ENCODE measurements at regions not wholly inside any gene's neighbourhood (a gene's known extent, or its start where the extent isn't known, plus 50 kb on each side); places are given as distances from the start of the nearest gene placed in this dataset.

- no peak for DNase-seq (ENCODE audit: low spot score)
Observed at GRCh38 chr5:109945097-109945678, 255.5 kb downstream of the MAN2A1 start.

GRCh38 chr5:109945723-109946480, 256.2 kb downstream of the MAN2A1 start:
- no peak for DNase-seq (ENCODE audit: low spot score)

- no peak for DNase-seq (ENCODE audit: low spot score)
Observed at GRCh38 chr5:109946610-109947009, 256.9 kb downstream of the MAN2A1 start.

DNA sequence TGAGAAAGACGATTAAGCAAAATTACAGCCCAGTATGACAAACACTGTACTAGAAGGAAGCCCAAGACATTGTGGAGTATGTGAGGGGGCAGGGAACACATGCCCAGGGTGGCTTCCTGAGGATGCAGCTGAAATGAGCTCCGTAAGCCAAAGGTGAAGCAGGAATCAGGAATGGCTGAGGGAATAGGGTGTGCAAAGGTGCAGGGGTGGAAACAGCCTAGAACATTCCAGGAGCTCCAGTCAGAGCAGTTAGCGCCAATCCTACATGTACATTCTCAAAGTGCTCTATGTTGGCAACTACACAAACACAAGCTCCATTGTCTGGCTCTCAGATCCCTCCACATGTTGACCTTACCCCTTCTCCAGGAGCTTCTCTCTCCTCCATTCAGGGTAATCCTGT, 257.9 kb downstream of the MAN2A1 start:
- no peak for DNase-seq (ENCODE audit: low spot score)

DNA sequence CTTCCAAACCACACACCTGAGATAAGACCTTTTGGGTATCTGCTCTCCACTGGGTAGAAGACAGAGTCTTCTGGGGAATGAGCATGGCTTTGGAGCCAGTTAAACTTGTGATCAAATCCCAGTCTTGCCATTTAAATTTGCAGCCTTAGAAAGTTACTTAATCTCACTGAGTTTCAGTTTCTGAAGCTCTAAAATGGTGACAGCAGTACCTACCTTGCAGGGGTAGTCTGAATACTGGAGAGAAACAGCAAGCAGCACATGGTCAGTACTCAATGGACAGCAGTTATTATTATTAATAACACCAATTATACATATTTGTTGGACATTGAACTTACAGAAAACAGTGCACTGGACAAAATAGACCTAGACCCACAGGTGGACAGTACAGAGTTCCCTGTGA, 260.9 kb downstream of the MAN2A1 start:
- DNase-seq (ENCODE audit: low spot score) = no peak

DNA sequence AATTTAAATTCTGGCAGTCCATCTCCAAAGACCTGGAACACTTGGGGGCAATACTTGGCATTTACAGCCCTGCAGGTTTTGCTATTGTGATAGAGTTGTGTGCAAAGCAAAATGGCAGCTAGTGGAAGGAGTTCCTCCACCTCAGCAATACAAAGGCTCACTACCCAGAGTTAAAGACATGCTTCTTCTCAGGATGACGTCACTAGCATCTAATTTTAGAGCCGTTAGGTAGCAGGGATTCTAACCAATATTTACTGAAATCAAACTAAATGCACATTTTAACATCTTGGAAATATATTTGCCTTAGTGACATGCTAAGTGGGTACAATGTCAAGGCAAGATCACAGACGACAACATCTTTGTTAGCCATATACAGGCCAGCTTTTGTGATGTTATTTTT, 261.6 kb downstream of the MAN2A1 start:
- DNase-seq (ENCODE audit: low spot score) = no peak

- DNase-seq (ENCODE audit: low spot score) = no peak
Observed at GRCh38 chr5:109951758-109952157, 262.0 kb downstream of the MAN2A1 start.

DNA sequence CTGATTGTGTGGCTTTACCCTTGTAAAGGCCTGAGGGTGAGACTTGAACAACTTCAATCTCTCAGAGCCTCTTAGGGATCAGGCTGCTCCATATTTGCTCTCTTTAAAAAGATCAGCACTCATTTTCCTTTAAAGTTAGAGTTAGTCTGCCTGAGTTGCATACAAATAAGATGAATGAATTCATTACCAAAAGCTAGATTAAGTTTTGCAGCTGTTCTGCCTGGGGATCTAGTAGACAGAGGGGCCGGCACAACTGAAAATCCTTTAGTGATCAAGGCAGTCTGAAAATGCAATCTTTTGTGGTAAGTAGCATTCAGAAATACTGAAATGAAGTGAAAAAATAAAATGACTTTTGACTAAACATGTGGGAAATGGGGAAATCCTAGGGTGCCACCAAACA, 264.0 kb downstream of the MAN2A1 start:
- no peak for DNase-seq (ENCODE audit: low spot score)

DNA sequence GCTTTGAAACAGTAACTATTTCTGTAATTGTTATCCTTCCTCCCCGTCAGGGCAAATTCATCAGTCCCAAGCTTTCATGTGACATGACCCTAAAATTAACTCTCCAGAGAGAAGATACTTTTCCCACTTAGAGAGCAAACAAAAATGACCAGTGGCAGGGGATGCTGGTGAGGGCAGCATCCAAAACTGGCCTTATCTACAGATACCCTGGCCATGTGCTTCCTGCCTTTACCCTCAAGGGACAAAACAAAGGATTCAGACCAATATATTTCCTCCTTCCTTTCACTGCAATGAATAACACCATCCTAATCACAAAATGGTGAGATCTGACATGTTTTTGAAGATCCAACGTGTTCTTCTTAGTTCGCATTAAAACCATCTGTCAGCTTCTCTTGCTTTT, 267.2 kb downstream of the MAN2A1 start:
- DNase-seq (ENCODE audit: low spot score) = no peak

DNA sequence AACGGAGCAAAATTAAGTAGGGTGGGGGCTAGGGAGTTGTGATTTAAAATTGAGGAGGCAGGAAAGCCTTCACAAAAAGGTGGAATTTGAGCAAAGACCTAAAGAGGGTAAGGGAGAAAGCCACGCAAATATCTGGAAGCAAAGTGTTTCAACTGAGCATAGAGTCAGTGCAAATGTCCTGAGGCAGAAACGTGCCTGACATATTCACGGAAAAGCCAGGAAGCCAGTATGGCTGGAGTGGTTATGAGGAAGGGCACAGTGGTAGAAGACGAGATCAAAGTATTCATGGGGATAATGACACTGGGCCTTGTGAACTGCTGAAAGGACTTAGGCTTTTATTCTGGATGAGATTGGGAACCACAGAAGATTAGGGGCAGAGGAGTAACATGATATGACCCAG, 268.4 kb downstream of the MAN2A1 start:
- no peak for DNase-seq (ENCODE audit: low spot score)

- DNase-seq (ENCODE audit: low spot score) = no peak
Observed at GRCh38 chr5:109959652-109960051, 269.9 kb downstream of the MAN2A1 start.

- no peak for DNase-seq (ENCODE audit: low spot score)
Observed at GRCh38 chr5:109961751-109962150, 272.0 kb downstream of the MAN2A1 start.

- DNase-seq (ENCODE audit: low spot score) = no peak
Observed at GRCh38 chr5:109962882-109963603, 273.3 kb downstream of the MAN2A1 start.

GRCh38 chr5:109964136-109964535, 274.4 kb downstream of the MAN2A1 start:
- DNase-seq (ENCODE audit: low spot score) = no peak

DNA sequence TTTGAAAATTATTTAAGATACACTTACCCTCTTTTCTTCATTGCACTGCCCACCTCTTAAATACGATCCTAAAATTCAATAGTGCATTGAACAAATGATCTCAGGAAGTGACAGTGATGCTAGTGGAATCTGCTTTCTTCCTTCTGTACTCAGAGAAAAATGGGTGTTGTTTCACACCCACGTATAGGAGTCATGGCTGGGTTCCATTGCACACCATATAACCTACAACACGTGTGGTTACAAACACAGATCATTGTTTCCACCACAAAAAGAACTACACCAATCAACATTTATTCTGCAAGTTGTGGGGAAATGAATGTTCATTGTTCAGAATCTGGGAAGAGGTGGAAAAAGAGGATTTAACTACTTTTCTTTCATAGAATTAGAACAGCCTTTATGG, 275.9 kb downstream of the MAN2A1 start:
- no peak for DNase-seq (ENCODE audit: low spot score)

- DNase-seq (ENCODE audit: low spot score) = no peak
Observed at GRCh38 chr5:109971968-109972367, 282.2 kb downstream of the MAN2A1 start.

- DNase-seq (ENCODE audit: low spot score) = no peak
Observed at GRCh38 chr5:109981979-109982378, 292.3 kb downstream of the MAN2A1 start.

- no peak for DNase-seq (ENCODE audit: low spot score)
Observed at GRCh38 chr5:109982966-109983534, 293.3 kb downstream of the MAN2A1 start.

DNA sequence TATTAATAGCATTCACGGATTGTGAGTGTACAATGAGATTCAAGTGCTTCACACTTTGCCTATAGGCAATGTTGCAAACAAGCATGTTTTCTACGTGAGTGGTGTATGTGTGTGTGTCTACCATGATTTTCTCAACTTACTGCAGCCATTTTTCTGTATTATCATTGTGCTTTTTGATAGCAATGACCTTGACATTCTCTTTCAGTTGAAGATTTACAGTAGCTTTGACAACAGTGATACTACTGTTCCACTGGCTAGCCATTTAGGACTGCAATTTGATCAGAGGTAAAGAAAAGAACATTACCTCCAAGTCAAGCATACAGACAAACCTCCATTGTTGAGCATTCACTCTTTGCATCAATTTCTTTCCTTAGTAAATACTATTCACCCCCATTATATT, 297.0 kb downstream of the MAN2A1 start:
- DNase-seq (ENCODE audit: low spot score) = no peak

DNA sequence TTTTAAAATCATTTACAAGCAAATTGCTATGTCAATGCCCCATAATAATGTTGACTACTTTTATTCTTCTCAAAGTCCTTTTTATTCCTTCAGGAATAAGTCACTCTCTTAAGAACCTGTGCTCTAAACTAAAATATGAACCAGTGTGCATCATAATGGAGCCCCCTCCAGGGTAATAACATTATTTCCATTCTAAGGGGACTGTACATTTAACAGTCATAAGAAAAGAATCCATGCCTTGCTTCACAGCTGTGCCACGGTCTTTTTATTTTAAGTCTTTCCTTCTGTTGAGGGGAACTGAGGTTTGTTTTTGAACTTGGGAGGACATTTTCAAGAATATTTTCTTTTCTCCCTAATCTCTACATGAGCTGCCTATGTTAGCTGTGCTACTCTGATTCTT, 297.6 kb downstream of the MAN2A1 start:
- no peak for DNase-seq (ENCODE audit: low spot score)

GRCh38 chr5:109987970-109988369, 298.2 kb downstream of the MAN2A1 start:
- no peak for DNase-seq (ENCODE audit: low spot score)

DNA sequence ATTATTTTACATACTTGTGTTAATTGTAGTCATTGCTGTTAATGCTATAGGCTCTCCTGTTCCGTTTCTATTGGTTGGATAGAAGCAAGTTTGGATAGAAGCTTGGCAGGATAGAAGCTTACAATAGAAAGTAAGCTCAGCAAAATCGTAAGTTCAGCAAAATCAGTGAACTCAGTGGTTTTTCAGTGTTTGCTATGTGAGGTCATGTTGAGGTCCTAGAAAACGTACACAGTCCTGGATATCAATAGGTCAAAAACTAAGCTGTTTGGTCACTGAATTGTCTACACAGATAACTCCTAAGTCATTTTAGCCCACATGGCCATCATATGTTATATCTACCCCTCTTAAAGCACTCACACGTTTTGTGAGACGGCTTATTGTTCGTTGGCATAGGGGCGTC, 299.4 kb downstream of the MAN2A1 start:
- no peak for DNase-seq (ENCODE audit: low spot score)
